ENCODE measurements at regions not wholly inside any gene's neighbourhood (a gene's known extent, or its start where the extent isn't known, plus 50 kb on each side); places are given as distances from the start of the nearest gene placed in this dataset.

GRCh38 chr10:130623680-130624267 is 487.6 kb downstream of the GLRX3 start:
- ATAC-seq (no peak), DNase-seq (no peak)
- H3K27ac ChIP-seq (ENCODE audit: low read length) = no peak overlapping the region
- no peaks in the 10 kb centered on the region for H3K27me3 ChIP-seq (ENCODE audit: low read length)
- BruUV-seq (replicated peaks) = no TSS peak
- CTCF ChIA-PET = no interaction called here
- H3K79me2 ChIP-seq (ENCODE audit: low read length) = no peaks in the 10 kb centered on the region
- H3K36me3 ChIP-seq (ENCODE audit: low read depth, low read length) = no peaks in the 10 kb centered on the region
- TF ChIP-seq EZH2phosphoT487 (IDR thresholded peaks at IDR 0.05; ENCODE audit: borderline replicate concordance, low read length) (no peak), CTCF (conservative IDR thresholded peaks at IDR 0.05; ENCODE audit: low read depth, low read length) (no peak), EZH2 (IDR thresholded peaks at IDR 0.05; ENCODE audit: low read length, unreplicated experiment) (no peak)
- H3K9me3 ChIP-seq (ENCODE audit: low read length) = no peaks in the 10 kb centered on the region
- H2AFZ ChIP-seq (ENCODE audit: low read length) = no peak overlapping the region
- H3K9me2 ChIP-seq (replicated peaks; ENCODE audit: low read length) = no peaks in the 10 kb centered on the region
- H3F3A ChIP-seq (ENCODE audit: low read length, unreplicated experiment) = no peaks in the 10 kb centered on the region
- POLR2A ChIA-PET (ENCODE audit: unreplicated experiment) = no interaction called here
- no peaks in the 10 kb centered on the region for H3K4me1 ChIP-seq (ENCODE audit: insufficient read depth, low read length)
- no peak overlapping the region for H3K4me3 ChIP-seq (ENCODE audit: low read length)
- no peaks in the 10 kb centered on the region for H4K20me1 ChIP-seq (ENCODE audit: low read length)
- intact Hi-C loops (cut with micrococcal nuclease) = no loop called here
- no peak overlapping the region for H3K4me2 ChIP-seq (ENCODE audit: low read length)
- no peak overlapping the region for H3K9ac ChIP-seq (ENCODE audit: low read length)

DNA sequence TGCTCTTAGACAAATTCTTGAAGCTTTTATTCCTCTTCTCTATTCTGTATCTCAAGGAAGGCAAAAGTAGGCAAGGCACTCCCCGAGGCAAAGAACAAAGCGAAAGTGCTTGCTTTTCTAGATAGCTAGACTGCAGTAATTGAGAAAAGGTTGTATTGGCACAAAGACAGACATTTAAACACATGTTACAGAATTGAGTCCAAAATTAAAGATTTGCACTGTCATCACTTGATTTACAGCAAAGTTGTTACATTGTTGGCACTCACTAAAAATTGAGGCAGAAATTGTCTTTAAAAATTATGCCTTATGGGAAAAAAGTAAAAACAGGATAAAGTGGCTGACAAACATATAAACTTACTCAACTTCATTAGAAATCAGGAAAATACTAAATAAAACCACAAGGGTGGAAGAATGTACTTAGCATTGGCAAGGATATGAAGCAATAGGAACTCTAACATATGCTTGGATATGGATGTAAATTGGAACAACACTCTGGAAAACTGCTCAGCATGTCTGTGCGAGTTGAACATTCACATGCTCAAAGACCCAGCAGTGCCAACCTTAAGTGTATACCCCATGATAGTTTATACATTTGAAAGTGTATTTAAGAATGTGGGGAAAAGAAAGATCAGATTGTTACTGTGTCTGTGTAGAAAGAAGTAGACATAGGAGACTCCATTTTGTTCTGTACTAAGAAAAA is 491.3 kb downstream of the GLRX3 start:
- H2AFZ ChIP-seq (ENCODE audit: low read length) = no peak overlapping the region
- intact Hi-C loops (cut with micrococcal nuclease) = no loop called here
- H3K36me3 ChIP-seq (ENCODE audit: low read depth, low read length) = no peaks in the 10 kb centered on the region
- no peak overlapping the region for H3K4me3 ChIP-seq (ENCODE audit: low read length)
- DNase-seq = no peak
- no peaks in the 10 kb centered on the region for H4K20me1 ChIP-seq (ENCODE audit: low read length)
- H3K79me2 ChIP-seq (ENCODE audit: low read length) = no peaks in the 10 kb centered on the region
- H3K27me3 ChIP-seq (ENCODE audit: low read length) = no peaks in the 10 kb centered on the region
- H3K4me1 ChIP-seq (ENCODE audit: insufficient read depth, low read length) = no peaks in the 10 kb centered on the region
- no peak overlapping the region for H3K9ac ChIP-seq (ENCODE audit: low read length)
- no peak overlapping the region for H3K27ac ChIP-seq (ENCODE audit: low read length)
- no peak overlapping the region for H3K4me2 ChIP-seq (ENCODE audit: low read length)
- H3K9me2 ChIP-seq (replicated peaks; ENCODE audit: low read length) = no peaks in the 10 kb centered on the region
- no peaks in the 10 kb centered on the region for H3F3A ChIP-seq (ENCODE audit: low read length, unreplicated experiment)
- no peaks in the 10 kb centered on the region for H3K9me3 ChIP-seq (ENCODE audit: low read length)
- BruUV-seq (replicated peaks) = no TSS peak
- ChIA-PET POLR2A (ENCODE audit: unreplicated experiment) (no interaction called here), CTCF (no interaction called here)
- TF ChIP-seq EZH2 (IDR thresholded peaks at IDR 0.05; ENCODE audit: low read length, unreplicated experiment) (no peak), EZH2phosphoT487 (IDR thresholded peaks at IDR 0.05; ENCODE audit: borderline replicate concordance, low read length) (no peak), CTCF (conservative IDR thresholded peaks at IDR 0.05; ENCODE audit: low read depth, low read length) (no peak)
- no peak for ATAC-seq

GRCh38 chr10:130630135-130630534 is 493.9 kb downstream of the GLRX3 start:
- H3K4me2 ChIP-seq (ENCODE audit: low read length) = no peak overlapping the region
- no peaks in the 10 kb centered on the region for H4K20me1 ChIP-seq (ENCODE audit: low read length)
- no peaks in the 10 kb centered on the region for H3F3A ChIP-seq (ENCODE audit: low read length, unreplicated experiment)
- H3K4me1 ChIP-seq (ENCODE audit: insufficient read depth, low read length) = no peaks in the 10 kb centered on the region
- ChIA-PET POLR2A (ENCODE audit: unreplicated experiment) (no interaction called here), CTCF (no interaction called here)
- no peaks in the 10 kb centered on the region for H3K27me3 ChIP-seq (ENCODE audit: low read length)
- no peak overlapping the region for H3K4me3 ChIP-seq (ENCODE audit: low read length)
- no peaks in the 10 kb centered on the region for H3K36me3 ChIP-seq (ENCODE audit: low read depth, low read length)
- no TSS peak for BruUV-seq (replicated peaks)
- DNase-seq = no peak
- no peak overlapping the region for H2AFZ ChIP-seq (ENCODE audit: low read length)
- no peak overlapping the region for H3K9ac ChIP-seq (ENCODE audit: low read length)
- no peaks in the 10 kb centered on the region for H3K79me2 ChIP-seq (ENCODE audit: low read length)
- no peak for TF ChIP-seq CTCF (conservative IDR thresholded peaks at IDR 0.05; ENCODE audit: low read depth, low read length)
- no peak for TF ChIP-seq EZH2 (IDR thresholded peaks at IDR 0.05; ENCODE audit: low read length, unreplicated experiment)
- no peak for TF ChIP-seq EZH2phosphoT487 (IDR thresholded peaks at IDR 0.05; ENCODE audit: borderline replicate concordance, low read length)
- intact Hi-C loops (cut with micrococcal nuclease) = no loop called here
- no peaks in the 10 kb centered on the region for H3K9me2 ChIP-seq (replicated peaks; ENCODE audit: low read length)
- no peak for ATAC-seq
- no peaks in the 10 kb centered on the region for H3K9me3 ChIP-seq (ENCODE audit: low read length)
- H3K27ac ChIP-seq (ENCODE audit: low read length) = no peak overlapping the region
